ENCODE measurements at regions not wholly inside any gene's neighbourhood (a gene's known extent, or its start where the extent isn't known, plus 50 kb on each side); places are given as distances from the start of the nearest gene placed in this dataset.
"Not testable (repeated sequence)": the region's sequence is repeated elsewhere in the genome, so short reads cannot be mapped to it uniquely, and the experiment has no call there.

GRCh38 chr14:37711831-37712475, 116.5 kb downstream of the TTC6 start:
- DNase-seq (ENCODE audit: low spot score): no peak

- DNase-seq (ENCODE audit: low spot score): not testable (repeated sequence)
Measured at GRCh38 chr14:37712476-37712860, 117.0 kb downstream of the TTC6 start.

GRCh38 chr14:37712976-37713431, 117.6 kb downstream of the TTC6 start:
- DNase-seq (ENCODE audit: low spot score): no peak

- DNase-seq (ENCODE audit: low spot score): no peak
Measured at GRCh38 chr14:37720131-37720530, 124.7 kb downstream of the TTC6 start.

GRCh38 chr14:37721976-37722659, 126.7 kb downstream of the TTC6 start:
- DNase-seq (ENCODE audit: low spot score): no peak

GRCh38 chr14:37723515-37723914, 128.1 kb downstream of the TTC6 start:
- DNase-seq (ENCODE audit: low spot score): no peak

GRCh38 chr14:37726708-37727107, 131.3 kb downstream of the TTC6 start:
- no peak for DNase-seq (ENCODE audit: low spot score)

GRCh38 chr14:37729218-37729617, 133.8 kb downstream of the TTC6 start:
- DNase-seq (ENCODE audit: low spot score): no peak

- no peak for DNase-seq (ENCODE audit: low spot score)
Measured at GRCh38 chr14:37731094-37731493, 135.7 kb downstream of the TTC6 start.

- DNase-seq (ENCODE audit: low spot score): no peak
Measured at GRCh38 chr14:37745657-37746056, 150.2 kb downstream of the TTC6 start.

GRCh38 chr14:37746140-37746832, 150.9 kb downstream of the TTC6 start:
- no peak for DNase-seq (ENCODE audit: low spot score)

GRCh38 chr14:37753459-37753858, 158.0 kb downstream of the TTC6 start:
- no peak for DNase-seq (ENCODE audit: low spot score)

GRCh38 chr14:37760275-37760674, 164.8 kb downstream of the TTC6 start:
- not testable (repeated sequence) for DNase-seq (ENCODE audit: low spot score)

GRCh38 chr14:37763266-37763665, 167.8 kb downstream of the TTC6 start:
- DNase-seq (ENCODE audit: low spot score): no peak

- not testable (repeated sequence) for DNase-seq (ENCODE audit: low spot score)
Measured at GRCh38 chr14:37772283-37772682, 176.9 kb downstream of the TTC6 start.

- no peak for DNase-seq (ENCODE audit: low spot score)
Measured at GRCh38 chr14:37776791-37777499, 181.5 kb downstream of the TTC6 start.

- DNase-seq (ENCODE audit: low spot score): no peak
Measured at GRCh38 chr14:37778135-37778943, 182.9 kb downstream of the TTC6 start.

GRCh38 chr14:37779480-37779879, 184.1 kb downstream of the TTC6 start:
- DNase-seq (ENCODE audit: low spot score): no peak

- not testable (repeated sequence) for DNase-seq (ENCODE audit: low spot score)
Measured at GRCh38 chr14:37780731-37781130, 185.3 kb downstream of the TTC6 start.

GRCh38 chr14:37784203-37784826, 188.9 kb downstream of the TTC6 start:
- DNase-seq (ENCODE audit: low spot score): not testable (repeated sequence)

- DNase-seq (ENCODE audit: low spot score): not testable (repeated sequence)
Measured at GRCh38 chr14:37784827-37785223, 189.4 kb downstream of the TTC6 start.

Measured in umbilical cord (tissue), 1 donor.